ENCODE measurements at regions not wholly inside any gene's neighbourhood (a gene's known extent, or its start where the extent isn't known, plus 50 kb on each side); places are given as distances from the start of the nearest gene placed in this dataset.
"Not testable (repeated sequence)": the region's sequence is repeated elsewhere in the genome, so short reads cannot be mapped to it uniquely, and the experiment has no call there.

DNA sequence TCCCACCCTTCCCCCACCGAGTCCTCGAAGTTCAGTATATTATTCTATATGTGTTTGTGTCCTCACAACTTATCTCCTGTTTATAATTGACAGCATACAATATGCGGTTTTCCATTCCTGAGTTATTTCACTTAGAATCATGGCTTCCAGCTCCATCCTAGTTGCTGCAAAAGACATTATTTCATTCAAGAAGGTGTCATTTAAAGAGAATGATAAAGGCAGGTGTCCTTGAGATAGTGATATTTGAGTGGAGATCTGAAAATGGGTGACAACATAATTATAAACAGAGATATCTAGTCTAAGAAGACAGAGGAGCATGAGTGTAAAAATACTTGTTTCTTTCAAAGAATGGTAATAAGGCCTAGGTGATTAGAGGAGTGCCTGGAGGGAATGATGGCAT is 876.8 kb downstream of the SLC6A15 start:
- DNase-seq = no peak

DNA sequence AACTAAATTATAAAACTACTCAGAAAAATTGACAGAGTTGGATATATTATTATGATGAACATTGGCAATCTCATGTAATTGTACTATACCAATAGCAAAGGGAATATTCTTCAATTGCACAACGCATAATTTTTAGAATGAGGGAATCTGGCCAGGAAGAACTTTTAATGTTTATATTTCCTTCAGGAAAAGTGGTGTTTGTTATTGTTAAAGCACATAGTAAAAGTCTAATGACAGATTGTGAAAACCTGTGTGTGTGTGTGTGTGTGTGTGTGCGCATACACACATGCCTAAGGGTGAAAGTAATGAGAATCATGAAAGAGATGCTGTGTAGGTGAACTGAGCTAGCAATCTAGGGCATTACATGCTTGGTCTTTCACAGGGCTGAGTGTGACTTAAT is 877.7 kb downstream of the SLC6A15 start:
- no peak for DNase-seq

DNA sequence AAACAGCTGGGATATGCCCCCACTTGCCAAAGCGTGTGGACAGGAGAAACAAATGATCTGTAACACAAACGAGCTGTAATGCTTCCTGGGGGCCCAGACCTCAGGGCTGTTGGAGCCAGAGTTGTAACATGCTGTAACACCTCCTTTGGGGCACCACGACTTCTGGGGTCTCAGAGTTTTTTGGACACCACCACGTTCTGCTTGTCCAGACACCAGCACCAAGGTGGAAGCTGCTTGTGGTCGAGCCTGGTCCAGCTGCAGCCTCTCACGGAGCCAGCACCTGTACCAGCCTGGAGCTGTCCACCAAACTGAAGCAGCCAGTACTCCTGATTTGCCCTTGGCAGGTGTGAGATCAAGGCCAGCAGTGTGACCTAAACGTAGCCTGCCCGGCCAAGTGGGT is 879.4 kb downstream of the SLC6A15 start:
- no peak for DNase-seq

DNA sequence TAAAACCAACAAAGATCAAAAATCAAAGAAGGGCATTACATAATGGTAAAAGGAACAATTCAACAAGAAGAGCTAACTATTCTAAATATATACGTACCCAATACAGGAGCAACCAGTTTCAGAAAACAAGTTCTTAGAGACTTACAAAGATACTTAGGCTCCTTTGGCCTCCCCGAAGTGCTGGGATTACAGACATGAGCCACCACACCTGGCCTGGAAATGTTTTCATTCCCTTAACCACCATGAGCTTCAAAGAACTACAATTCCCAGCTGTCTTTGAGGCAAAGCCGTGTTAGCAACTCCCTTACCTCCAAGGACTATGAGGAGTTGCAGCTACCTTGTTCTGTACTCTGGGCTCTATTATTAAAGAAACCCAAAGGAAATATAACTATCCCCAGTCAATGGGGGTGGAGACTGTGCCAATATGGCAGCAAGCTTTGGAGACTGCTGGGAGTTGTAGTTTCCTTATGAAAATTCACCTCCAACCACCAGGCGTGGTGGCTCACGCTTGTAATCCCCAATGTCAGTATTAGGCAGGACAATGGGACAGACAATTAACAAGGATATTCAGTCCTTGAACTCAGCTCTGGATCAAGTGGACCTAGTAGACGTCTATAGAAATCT is 893.9 kb downstream of the SLC6A15 start:
- not testable (repeated sequence) for DNase-seq

DNA sequence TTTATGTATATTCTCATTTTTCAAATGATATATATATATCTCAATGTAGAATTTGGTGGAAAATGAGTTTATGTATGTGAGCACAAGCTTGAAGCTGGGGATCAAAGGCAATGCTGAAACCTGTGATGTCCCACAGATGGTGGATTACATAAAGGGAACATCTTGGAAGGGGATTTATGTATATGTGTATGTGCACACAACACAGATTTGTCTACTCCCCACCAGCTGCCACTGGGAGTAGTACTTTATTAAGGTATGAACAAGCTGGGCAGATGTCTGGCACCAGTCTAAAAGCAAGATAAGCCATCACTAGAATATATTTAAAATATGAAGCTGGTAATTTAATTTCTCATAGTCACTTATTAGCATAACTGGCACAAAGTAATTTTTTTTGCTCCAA is 895.6 kb downstream of the SLC6A15 start:
- no peak for DNase-seq

DNA sequence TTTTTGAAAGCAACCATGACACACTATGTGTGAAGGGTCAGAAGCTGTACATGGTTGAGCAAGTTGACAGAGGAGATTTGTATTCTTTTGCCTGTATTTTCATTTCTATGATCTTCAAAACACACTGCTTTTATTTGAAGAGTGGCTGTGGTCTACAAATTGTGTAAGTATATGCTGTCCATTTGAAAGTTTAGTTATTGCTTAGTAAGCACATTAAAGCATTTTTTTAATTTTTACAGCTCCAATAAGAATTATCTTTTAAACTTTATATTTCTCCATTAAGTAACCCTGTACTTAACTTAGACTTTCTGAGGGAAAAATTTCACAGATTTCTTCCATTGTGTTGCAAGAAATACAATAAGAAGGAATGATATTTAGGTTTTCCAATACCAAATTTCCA is 915.2 kb downstream of the SLC6A15 start:
- DNase-seq = no peak

DNA sequence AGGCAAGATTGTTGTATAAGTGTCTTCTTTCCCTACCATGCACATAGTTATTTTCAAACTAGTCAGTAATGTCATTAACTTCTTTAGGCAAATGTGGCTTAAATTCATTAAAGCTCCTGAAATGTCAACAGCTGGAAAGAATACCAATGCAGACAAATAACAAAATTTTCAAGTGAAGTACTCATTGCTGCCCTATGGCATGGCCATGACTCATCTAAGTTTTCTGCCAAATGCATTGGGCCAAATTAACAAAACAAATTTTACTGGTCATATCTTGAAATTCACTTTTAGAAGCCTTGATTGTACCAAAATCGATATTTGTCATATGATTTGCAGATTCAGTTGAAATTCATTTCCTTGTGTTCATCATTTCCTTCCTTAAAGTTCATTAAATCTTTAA is 915.9 kb downstream of the SLC6A15 start:
- peak; percentile 9 for DNase-seq

DNA sequence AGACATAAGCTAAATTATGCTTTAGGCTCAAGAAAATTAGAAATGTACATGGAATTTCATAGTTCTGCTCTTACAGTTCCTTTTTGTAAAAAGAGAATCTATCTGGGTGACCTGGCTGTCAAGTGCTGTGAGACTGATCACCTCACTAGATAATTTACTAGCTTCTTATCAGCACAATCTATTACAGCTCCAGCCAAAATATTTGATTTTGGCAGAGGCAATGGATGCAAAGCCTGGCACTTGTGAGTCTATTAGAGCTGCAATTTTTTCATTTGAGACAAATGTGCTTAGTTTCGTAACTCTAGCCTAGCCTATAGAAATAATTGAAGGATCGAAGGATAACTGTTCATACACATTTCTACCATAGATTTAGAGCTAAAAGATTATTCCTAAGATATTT is 927.5 kb downstream of the SLC6A15 start:
- no peak for DNase-seq

DNA sequence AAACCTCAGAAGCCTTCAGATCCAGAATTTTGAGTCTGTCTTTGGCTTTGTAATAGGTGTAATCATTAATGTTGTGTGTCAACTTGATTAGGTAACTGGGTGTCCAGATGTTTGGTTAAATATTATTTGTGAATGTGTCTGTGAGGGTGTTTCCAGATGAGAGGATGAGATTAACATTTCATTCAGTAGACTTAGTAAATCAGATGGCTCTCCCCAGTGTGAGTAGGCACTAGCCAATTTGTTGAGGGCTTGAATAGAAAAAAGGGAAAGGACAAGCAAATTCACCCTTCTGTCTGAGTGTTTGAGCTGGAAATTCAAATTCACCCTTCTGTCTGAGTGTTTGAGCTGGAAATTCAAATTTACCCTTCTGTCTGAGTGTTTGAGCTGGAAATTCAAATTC is 932.2 kb downstream of the SLC6A15 start:
- no peak for DNase-seq

DNA sequence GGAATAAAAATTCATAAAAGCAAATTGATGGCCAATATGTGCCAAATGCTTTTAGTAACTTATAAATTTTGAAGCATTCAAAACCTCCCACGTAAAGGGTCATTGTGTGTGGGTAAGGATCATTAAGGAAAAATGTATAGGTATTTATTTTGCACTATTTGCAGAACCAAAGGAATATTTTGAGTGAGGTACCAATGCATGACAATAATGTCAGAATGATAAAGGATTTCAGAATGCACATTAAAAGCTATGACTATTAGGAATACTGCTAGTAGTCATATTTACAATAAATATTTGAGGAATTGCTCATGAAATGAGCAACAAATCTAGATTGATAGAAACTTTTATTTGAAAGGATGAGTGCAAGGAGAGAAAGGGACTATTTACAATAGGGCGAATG is 932.8 kb downstream of the SLC6A15 start:
- no peak for DNase-seq

DNA sequence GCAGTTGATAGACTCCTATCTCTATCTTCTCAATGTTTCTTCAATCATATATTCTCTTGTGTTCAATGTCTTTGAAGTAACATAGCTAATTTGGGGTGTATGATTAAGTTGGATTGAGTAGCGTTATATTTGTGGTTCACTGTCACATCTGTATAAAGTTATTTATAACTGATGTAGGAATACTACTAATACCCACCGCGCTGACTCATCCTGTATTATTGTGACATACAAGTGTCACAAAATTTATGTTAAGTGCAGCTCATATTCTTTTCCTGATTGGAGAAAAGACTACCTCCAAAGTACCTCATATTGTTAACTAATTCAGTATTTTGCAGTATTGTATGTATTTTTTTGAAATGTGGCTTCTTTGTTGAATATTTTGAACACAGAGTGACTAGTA is 940.8 kb downstream of the SLC6A15 start:
- DNase-seq = peak; percentile 10

DNA sequence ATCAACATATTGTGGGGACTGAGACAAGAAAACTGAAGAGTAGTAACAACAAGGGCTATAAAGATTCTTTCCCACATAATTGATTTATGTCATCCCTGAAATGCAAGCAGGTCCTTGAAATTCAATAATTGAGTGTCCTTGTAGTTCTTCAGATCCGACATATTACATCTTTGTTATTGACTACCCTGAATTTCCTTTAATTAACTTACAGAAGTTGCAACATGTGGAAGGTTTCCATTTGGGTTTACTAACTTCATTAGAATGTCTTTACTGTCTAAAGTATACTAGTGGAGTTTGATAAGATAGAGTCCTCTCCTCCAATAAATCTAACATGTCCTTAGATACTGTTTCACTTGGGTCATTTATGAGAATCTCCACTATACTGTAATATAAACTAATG is 951.8 kb downstream of the SLC6A15 start:
- DNase-seq = no peak

DNA sequence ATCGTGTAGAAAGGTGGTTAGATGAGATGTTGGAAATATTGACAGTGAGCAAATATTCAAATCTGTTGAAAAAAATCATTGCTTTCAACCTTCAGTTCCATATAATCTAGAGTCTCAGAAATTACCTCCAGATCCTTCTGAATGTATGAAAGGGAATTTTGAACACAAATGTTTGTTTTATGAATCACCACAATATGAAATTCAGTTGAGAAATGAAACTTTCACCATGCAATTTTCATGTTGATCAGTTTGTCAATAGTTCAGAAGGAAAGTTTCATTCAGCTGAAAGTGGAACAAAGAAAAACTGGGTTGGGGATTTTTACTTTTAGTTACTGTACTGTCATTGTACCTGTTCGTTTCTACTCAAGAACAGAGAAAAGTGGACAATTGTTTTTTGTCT is 953.6 kb downstream of the SLC6A15 start:
- DNase-seq = peak; percentile 20

DNA sequence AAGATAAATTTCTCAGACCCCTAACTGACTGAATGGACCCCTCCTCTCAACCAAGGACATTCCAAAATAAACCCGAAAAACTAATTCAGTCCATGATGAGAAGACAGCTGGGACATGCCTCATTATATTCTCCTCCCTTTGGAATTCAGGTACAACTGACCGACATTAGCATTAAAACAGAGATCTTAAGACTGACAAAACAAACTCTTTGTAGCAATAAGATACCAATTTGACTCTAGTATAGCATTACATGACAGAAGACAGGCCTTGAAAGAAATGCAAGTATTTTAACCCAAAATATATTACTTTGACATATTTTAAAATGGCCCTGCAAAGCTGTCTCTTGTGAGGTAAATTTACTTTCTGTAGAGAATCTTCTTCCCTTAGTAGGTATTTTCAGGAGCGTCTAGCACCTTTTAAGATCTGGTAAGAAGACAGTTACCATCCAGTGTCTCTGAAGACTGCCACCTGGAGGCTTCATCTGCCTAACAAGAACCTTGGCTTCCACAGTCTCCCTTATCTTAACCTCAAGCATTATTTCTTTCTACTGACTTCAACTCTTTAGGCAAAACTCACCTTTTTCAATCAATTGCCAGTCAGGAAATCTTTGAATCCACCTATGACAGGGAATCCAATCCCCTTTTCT is 957.5 kb downstream of the SLC6A15 start:
- no peak for DNase-seq

DNA sequence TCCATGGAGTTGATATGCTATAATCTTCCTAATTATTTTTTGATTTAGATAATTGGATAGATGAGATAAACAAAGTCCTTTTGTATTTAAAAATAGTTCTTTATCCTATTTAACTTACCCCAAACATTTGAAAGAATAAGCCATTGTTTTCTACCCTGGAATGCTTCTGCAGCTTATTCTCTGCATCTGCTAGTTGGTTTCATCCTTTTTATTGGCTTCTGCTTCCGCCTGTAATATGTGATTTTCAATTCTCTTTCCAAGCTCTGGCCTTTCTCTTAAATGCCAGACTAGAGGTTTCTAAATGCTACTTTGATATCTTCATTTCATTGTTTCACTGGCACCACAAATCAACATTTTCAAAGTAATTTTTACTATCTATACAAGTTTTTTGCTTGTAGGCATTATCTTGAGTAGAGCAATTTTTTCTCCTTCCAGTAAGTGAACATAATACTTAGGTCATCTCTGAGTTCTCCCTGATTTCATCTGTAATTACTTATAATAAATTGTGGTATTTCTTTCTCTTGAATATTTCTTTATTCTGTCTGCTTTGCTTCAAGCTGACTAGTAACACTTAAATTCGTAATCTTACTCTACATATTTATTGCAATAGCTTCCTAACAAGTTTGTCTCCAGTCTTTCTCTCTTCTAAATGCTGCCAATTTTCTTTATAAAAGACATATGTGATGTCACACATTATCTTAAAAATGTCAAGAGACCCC is 958.4 kb downstream of the SLC6A15 start:
- DNase-seq = no peak

DNA sequence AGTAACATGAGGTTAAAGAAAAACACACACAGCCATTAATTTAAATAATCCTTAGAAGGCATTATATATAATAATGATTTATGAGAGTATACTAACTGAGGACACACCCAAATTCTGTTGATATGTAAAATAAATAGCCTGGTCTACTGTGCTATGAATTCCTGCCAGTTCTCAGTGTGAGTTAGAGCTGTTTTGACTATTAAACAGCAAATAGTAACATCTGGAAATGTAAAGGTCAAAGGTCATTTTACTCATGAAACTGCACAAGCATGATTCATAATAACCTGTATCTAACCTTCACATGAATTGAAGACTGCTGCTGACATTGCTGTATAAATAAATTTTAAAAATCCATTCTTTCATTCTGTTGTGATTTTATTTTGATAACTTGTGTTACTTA is 966.7 kb downstream of the SLC6A15 start:
- peak; percentile 39 for DNase-seq

DNA sequence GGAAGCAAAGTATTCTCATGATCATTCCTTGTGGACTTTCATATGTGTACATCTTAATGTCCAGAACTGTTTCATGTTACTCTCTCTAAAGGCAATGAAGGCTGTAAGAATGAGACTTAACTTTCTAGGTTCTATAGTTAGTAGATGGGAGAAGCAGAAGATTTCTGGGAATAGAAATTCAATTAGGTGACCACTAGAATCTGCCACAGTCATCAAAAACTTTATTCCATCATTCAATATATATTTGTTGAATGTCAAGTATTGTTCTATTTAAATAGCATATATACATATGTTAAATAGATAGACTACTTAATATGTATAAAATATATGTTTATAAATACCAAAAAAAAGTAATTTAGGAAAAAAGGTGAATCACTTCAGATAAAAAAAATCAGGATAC is 972.9 kb downstream of the SLC6A15 start:
- DNase-seq = no peak

DNA sequence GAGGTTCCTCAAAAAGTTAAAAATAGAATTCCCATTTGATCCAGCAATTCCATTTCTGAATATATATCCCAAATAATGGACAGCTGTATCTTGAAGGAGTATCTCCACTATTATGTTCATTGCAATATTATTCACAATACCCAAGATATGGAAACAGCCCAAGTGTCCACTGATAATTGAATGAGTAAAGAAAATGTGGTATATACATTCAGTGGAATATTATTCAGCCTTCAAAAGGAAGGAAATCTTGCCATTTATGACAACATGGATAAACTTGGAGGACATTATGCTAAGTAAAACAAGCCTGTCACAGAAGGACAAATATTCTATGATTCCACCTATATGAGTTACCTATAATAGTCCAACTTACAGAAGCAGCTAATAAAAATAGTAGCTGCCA is 979.0 kb downstream of the SLC6A15 start:
- no peak for DNase-seq

DNA sequence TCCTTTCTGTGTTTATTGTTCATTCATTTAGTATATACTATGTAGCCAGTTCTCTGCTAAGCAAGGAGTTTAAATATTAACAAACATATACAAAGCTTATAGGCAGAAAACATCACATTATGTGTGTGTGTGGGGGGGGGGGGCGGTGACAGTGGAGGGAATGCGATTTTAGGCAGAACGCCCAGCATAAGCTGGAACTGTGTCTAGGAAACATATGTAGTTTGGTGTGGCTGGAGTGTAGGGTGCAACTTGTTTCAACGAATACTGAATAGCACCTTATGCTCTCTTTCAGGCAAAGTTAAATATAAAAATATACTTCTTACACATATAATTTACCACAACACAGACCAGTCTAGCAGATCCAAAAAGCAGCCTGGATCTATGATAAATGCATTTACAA is 980.6 kb downstream of the SLC6A15 start:
- peak; percentile 8 for DNase-seq

DNA sequence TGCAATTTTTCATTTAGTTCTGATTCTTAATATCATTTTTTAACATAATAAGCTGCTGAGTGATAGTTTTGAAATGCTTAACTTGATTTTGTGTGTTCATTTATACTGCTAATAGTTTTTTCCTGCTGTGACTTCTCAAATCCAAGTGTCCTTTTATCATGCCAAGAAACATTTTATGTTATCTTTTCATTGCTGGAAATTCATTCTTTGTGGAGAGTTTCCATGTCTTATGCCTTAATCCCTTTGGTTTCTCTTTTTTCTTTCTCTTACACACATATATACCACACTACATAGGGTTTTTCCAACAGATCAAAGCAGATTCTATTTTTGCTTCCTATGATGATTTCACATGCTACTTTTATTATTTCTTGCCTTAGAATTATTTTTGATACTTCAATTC is 981.1 kb downstream of the SLC6A15 start:
- DNase-seq = no peak

DNA sequence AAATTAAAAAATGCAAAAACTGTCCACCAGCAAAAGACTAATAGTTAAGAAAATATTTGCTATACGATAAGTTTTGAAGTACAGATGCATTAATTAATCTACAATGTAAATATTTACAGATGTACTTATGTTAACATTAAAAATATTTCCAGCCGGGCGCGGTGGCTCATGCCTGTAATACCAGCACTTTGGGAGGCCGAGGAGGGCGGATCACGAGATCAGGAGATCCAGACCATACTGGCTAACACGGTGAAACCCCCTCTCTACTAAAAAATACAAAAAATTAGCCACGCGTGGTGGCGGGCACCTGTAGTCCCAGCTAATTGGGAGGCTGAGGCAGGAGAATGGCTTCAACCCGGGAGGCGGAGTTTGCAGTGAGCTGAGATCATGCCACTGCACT is 982.8 kb downstream of the SLC6A15 start:
- DNase-seq = not testable (repeated sequence)

DNA sequence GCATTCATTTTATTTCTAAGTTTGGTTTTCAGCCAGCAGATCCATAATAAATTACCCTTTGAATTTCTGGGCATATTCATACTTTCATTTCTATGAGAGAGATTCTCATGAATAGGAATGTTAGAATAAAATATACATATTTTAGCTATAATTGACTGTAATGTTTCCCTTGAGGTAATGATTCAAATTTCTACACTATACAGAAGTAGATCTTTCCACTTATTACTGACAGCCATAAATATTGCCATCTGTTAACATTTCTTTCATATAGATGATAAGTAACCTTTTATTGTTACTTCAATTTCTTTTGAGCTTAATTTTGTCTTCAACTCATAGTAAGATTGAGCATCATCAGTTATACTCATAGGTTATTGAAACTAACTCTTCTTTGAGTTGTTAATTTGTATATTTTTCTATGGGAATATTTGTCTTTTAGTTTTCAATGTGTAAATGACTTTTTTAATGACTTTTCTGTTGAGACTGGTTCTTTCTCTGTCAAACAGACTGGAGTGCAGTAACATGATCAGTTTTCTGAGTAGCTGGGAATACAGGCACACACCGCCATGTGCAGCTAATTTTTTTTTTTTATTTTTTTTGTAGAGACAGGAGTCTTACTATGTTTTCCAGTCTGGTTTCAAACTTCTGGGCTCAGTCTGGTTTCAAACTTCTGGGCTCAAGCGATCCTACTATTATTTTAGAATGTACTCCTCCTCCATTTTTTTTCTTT is 991.6 kb downstream of the SLC6A15 start:
- DNase-seq = no peak

DNA sequence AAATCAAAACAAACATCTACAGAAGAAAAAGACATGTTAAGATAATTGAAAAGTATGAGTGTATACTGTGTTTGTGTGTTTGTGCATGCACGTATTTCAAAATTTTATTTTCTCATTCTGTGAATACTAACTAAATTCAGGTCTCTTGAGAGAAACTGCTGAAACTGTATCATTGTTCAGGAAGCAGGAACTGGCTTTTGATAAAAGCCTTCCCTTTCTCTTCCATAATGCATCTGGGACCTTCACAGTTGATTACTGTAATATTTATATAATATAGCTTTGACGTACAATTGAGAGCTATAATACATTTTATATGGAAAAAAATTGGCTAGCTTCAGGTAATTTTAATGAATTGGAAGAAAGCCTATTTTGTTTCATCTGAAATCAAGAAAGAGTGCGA is 993.5 kb downstream of the SLC6A15 start:
- DNase-seq = no peak

DNA sequence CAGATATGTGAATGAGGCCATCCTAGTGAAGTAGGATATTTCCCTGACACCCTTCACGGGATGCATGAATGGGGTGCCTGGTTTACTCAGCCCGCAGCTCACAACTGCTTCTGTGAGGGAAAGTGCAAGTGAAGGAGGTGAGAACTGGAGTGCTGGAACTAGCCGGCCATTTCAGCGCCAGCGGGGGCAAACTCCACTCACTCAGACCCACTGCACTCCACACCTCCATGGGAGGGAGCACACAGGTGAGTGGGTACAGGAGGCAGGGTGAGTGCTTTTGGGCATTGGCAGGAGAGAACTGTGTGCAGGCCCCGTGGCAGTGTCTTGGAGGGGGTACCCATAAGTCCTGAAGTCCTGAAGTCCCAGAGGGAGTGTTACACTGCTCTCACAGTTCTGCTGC is 1008.4 kb downstream of the SLC6A15 start:
- no peak for DNase-seq
